Activated CD4-positive, alpha-beta memory T cell treated with anti-CD3 and anti-CD28 coated beads, Interleukin-2, amount 10 ng/mL, durations not matched to agents 7 days and 5 days (primary cell): ENCODE measurements at regions not wholly inside any gene's neighbourhood (a gene's known extent, or its start where the extent isn't known, plus 50 kb on each side); places are given as distances from the start of the nearest gene placed in this dataset.
"Not testable (repeated sequence)": the region's sequence is repeated elsewhere in the genome, so short reads cannot be mapped to it uniquely, and the experiment has no call there.

Experiments used
- CTCF ChIA-PET: fragments of 350-600 bp; sonication (Branson Sonifier 250); formaldehyde crosslinking; loops from one replicate; lab custom pipeline; 2021; ENCODE audit warnings: antibody characterized with exemption, inconsistent platforms; lab: Charles Lee
- POLR2A ChIA-PET: fragments of 350-600 bp; sonication (Branson Sonifier 250); formaldehyde crosslinking; loops from one replicate; lab custom pipeline; 2021; ENCODE audit warnings: antibody characterized with exemption; lab: Charles Lee
- DNase-seq: peaks from one replicate; pipeline ENCODE4 v3.0.0-alpha.2; 2020
- H3K27ac Mint-ChIP-seq: one replicate; pipeline ENCODE4 v1.8.0; 2021; ENCODE audit warnings: mild to moderate bottlenecking, mixed read lengths
- H3K27me3 Mint-ChIP-seq: one replicate; pipeline ENCODE4 v1.8.0; 2021; ENCODE audit warnings: mixed read lengths
- H3K36me3 Mint-ChIP-seq: one replicate; pipeline ENCODE4 v1.8.0; 2021; ENCODE audit warnings: low read depth, mixed read lengths
- H3K4me1 Mint-ChIP-seq: one replicate; pipeline ENCODE4 v1.8.0; 2021; ENCODE audit warnings: mixed read lengths
- H3K4me3 Mint-ChIP-seq: one replicate; pipeline ENCODE4 v1.8.0; 2021; ENCODE audit warnings: mild to moderate bottlenecking, mixed read lengths
- H3K9me3 Mint-ChIP-seq: one replicate; pipeline ENCODE4 v1.8.0; 2021; ENCODE audit warnings: mixed read lengths

DNA sequence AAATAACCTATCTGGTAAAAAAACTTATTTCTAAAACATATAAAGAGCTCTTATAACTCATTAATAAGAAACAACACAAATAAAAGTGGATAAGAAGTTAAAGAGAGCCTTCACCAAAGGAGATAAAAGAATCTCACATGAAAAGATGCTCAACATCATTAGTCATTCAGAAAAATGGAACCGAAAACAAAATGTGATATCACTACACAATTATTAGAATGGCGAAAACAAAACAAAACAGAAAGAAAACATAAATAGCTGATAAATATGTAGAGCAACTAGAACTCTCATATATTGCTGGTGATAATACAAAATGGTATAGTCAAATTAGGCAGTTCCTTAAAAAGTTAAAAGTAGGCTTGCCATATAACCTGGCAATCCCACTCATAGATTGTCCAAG, 1109.3 kb downstream of the PLA2G4A start:
- Mint-ChIP-seq H3K4me1 (no peaks in the 10 kb centered on the region), H3K9me3 (peaks cover 1% of the 10 kb centered on the region), H3K27me3 (no peaks in the 10 kb centered on the region), H3K27ac (no peak overlapping the region), H3K4me3 (no peak overlapping the region), H3K36me3 (no peaks in the 10 kb centered on the region)
- no peak for DNase-seq
- CTCF ChIA-PET = no interaction called here
- POLR2A ChIA-PET = no interaction called here

- Mint-ChIP-seq H3K27ac (no peak overlapping the region), H3K36me3 (no peaks in the 10 kb centered on the region), H3K4me1 (no peaks in the 10 kb centered on the region), H3K4me3 (no peak overlapping the region), H3K27me3 (no peaks in the 10 kb centered on the region), H3K9me3 (peaks cover 13% of the 10 kb centered on the region)
- ChIA-PET CTCF (no interaction called here), POLR2A (no interaction called here)
- DNase-seq = no peak
Observed at GRCh38 chr1:187942986-187943385, 1114.2 kb downstream of the PLA2G4A start.

- no peaks in the 10 kb centered on the region for H3K36me3 Mint-ChIP-seq
- H3K4me3 Mint-ChIP-seq = no peak overlapping the region
- no peak for DNase-seq
- CTCF ChIA-PET = no interaction called here
- H3K27ac Mint-ChIP-seq = no peak overlapping the region
- H3K9me3 Mint-ChIP-seq = peaks cover 13% of the 10 kb centered on the region
- H3K27me3 Mint-ChIP-seq = no peaks in the 10 kb centered on the region
- POLR2A ChIA-PET = no interaction called here
- no peaks in the 10 kb centered on the region for H3K4me1 Mint-ChIP-seq
Observed at GRCh38 chr1:187943606-187944403, 1115.1 kb downstream of the PLA2G4A start.

- H3K4me3 Mint-ChIP-seq, CTCF ChIA-PET, H3K4me1 Mint-ChIP-seq, H3K27me3 Mint-ChIP-seq, H3K36me3 Mint-ChIP-seq, H3K27ac Mint-ChIP-seq, POLR2A ChIA-PET, DNase-seq: not testable (repeated sequence)
- H3K9me3 Mint-ChIP-seq = peaks cover 22% of the 10 kb centered on the region
Observed at GRCh38 chr1:187946661-187947060, 1117.9 kb downstream of the PLA2G4A start.

DNA sequence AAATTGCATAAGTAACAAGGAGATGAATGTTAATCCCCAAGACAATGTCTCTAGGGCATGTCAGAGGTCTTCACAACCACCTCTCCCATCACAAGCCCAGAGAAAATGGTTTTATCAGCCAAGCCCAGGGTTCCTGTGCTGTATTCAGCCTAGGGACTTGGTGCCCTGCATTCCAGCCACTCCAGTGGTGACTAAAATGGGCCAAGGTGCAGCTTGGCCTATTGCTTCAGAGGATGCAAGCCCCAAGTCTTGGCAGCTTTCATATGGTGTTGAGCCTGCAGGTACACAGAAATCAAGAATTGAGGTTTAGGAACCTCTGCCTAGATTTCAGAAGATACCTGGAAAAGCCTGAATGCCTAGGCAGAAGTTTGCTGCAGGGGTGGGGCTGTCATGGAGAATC, 1118.6 kb downstream of the PLA2G4A start:
- DNase-seq = no peak
- peaks cover 22% of the 10 kb centered on the region for H3K9me3 Mint-ChIP-seq

DNA sequence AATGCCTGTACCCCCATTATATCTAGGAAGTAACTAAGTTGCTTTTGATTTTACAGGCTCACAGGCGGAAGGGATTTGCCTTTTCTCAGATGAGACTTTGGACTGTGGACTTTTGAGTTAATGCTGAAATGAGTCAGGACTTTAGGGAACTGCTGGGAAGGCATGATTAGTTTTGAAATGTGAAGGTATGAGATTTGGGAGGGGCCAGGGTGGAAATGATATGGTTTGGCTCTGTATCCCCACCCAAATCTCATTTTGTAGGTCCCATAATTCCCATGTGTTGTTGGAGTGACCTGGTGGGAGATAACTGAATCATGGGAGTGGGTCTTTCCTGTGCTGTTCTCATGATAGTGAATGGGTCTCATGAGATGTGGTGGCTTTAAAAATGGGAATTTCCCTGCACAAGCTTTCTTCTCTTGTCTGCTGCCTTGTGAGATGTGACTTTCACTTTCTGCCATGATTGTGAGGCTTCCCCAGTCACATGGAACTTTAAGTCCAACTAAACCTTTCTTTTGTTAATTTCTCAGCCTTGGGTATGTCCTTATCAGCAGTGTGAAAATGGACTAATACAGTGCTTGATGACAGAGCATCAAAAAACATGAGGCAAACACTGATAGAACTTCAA, 1119.5 kb downstream of the PLA2G4A start:
- no peaks in the 10 kb centered on the region for H3K27me3 Mint-ChIP-seq
- H3K9me3 Mint-ChIP-seq = peaks cover 20% of the 10 kb centered on the region
- H3K4me1 Mint-ChIP-seq = no peaks in the 10 kb centered on the region
- ChIA-PET POLR2A (no interaction called here), CTCF (no interaction called here)
- no peak overlapping the region for H3K4me3 Mint-ChIP-seq
- no peaks in the 10 kb centered on the region for H3K36me3 Mint-ChIP-seq
- no peak for DNase-seq
- no peak overlapping the region for H3K27ac Mint-ChIP-seq

More for the DNA sequence above, 1118.6 kb downstream of the PLA2G4A start:
- no peak overlapping the region for H3K27ac Mint-ChIP-seq
- H3K4me1 Mint-ChIP-seq = no peaks in the 10 kb centered on the region
- no peaks in the 10 kb centered on the region for H3K27me3 Mint-ChIP-seq
- H3K36me3 Mint-ChIP-seq = no peaks in the 10 kb centered on the region
- ChIA-PET POLR2A (no interaction called here), CTCF (no interaction called here)
- no peak overlapping the region for H3K4me3 Mint-ChIP-seq

DNA sequence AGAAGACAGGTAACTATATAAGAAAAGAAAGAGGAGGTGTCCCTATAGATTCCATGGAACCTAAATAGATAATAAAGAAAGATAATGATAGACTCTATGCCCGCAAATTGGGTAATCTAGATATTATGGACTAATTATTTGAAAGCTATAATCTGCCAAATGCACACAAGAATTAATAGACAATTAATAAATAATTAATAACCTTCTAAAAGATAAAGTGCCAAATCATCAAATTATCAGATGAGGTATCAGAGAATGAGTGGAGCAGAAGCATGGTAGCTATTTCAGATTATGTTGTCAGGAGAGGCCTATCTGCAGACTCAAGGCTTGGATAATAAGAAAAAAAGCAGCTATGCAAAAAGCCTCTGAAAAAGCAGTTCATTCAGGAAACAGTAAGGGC, 1120.8 kb downstream of the PLA2G4A start:
- CTCF ChIA-PET = no interaction called here
- no peaks in the 10 kb centered on the region for H3K36me3 Mint-ChIP-seq
- H3K27me3 Mint-ChIP-seq = no peaks in the 10 kb centered on the region

DNA sequence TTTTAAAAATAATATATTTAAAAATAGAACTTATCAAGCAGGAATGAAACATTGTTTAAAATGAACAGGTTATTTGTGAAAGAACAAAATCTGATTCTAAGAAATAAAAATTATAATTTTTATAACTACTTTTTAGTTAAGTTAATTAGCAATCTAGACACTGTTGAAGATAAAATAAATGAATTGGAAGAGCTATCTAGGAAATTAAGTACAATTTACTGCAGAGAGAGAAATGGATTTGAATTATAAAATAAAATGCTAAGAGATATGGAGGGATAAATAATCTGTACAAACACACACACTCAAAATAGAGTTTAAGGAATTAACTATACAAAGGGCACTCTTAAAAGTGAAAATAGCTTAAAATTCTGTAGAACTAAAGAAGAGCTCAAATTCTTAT, 1123.1 kb downstream of the PLA2G4A start:
- H3K27me3 Mint-ChIP-seq = no peaks in the 10 kb centered on the region
- H3K36me3 Mint-ChIP-seq = no peaks in the 10 kb centered on the region
- H3K9me3 Mint-ChIP-seq = peaks cover 16% of the 10 kb centered on the region
- no peaks in the 10 kb centered on the region for H3K4me1 Mint-ChIP-seq
- no peak for DNase-seq
- no peak overlapping the region for H3K4me3 Mint-ChIP-seq
- CTCF ChIA-PET = no interaction called here
- POLR2A ChIA-PET = no interaction called here
- H3K27ac Mint-ChIP-seq = no peak overlapping the region

More for the DNA sequence above, 1120.8 kb downstream of the PLA2G4A start:
- no peak for DNase-seq
- Mint-ChIP-seq H3K4me3 (no peak overlapping the region), H3K27ac (no peak overlapping the region), H3K4me1 (no peaks in the 10 kb centered on the region), H3K9me3 (peaks cover 17% of the 10 kb centered on the region)
- POLR2A ChIA-PET = no interaction called here

DNA sequence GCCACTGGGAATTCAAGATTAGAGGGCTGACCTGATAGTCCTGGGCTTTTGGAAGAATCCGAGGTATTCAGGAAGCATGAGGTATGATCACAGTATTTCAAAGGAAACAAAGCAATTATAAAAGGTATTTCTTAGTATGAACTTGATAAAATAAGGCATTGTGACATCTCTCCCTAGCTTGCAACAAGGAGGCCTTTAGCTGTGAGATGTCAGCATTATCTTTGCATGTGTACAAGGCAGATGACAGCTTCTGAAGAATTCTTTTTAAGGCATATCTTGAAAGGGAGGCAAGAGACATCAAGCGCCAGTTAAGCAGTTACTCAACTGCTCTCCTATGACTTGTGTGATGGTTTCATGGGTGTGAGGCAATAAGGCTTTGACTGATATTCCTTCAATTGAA, 1123.7 kb downstream of the PLA2G4A start:
- POLR2A ChIA-PET = no interaction called here
- no peaks in the 10 kb centered on the region for H3K36me3 Mint-ChIP-seq
- peaks cover 12% of the 10 kb centered on the region for H3K9me3 Mint-ChIP-seq
- H3K4me3 Mint-ChIP-seq = no peak overlapping the region
- no peaks in the 10 kb centered on the region for H3K27me3 Mint-ChIP-seq
- H3K27ac Mint-ChIP-seq = no peak overlapping the region
- CTCF ChIA-PET = no interaction called here
- DNase-seq = no peak
- no peaks in the 10 kb centered on the region for H3K4me1 Mint-ChIP-seq

GRCh38 chr1:187956975-187957374, 1128.2 kb downstream of the PLA2G4A start:
- H3K27me3 Mint-ChIP-seq = no peaks in the 10 kb centered on the region
- CTCF ChIA-PET = no interaction called here
- H3K4me1 Mint-ChIP-seq = no peaks in the 10 kb centered on the region
- POLR2A ChIA-PET = no interaction called here
- DNase-seq = no peak
- no peak overlapping the region for H3K27ac Mint-ChIP-seq
- H3K9me3 Mint-ChIP-seq = peaks cover 3% of the 10 kb centered on the region
- no peak overlapping the region for H3K4me3 Mint-ChIP-seq
- H3K36me3 Mint-ChIP-seq = no peaks in the 10 kb centered on the region

DNA sequence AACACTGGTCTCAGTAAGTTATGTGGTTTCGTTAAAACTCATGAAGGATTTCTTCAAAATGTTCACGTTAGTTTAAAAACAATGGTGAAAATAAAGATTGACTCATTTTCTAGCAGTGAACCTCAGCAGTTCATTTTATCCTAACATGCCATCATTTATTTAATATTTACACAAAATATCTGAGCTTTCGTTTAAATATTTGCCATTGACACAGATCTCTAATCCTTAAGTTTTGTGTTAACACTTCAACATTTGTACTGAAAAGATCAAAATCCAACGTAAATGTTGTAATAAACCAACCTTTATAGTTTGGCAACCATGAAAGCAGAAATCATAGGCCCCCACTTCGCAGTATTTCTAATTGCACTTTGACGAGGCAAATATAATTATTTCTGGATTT, 1129.5 kb downstream of the PLA2G4A start:
- Mint-ChIP-seq H3K9me3 (peaks cover 3% of the 10 kb centered on the region), H3K27me3 (no peaks in the 10 kb centered on the region), H3K36me3 (no peaks in the 10 kb centered on the region), H3K27ac (no peak overlapping the region), H3K4me3 (no peak overlapping the region), H3K4me1 (no peaks in the 10 kb centered on the region)
- DNase-seq = no peak
- ChIA-PET POLR2A (no interaction called here), CTCF (no interaction called here)

DNA sequence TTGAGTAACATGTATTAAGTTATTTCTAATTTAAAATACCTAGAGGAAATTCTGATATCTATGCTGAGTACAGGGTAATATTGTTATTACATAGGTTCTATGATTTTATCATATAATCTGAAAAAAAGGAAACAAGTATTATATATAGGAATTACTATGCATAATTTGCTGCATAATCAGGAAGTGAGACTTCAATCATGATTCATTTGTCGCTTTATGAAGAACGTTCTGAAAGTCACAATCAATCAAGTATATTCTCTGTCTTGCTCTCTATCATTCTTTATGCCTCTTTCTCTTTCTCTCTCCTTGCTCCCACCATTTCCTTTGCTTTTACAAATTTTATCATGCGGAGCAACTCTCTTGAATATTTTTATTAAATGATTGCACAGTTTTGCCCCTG, 1130.3 kb downstream of the PLA2G4A start:
- Mint-ChIP-seq H3K9me3 (peaks cover 3% of the 10 kb centered on the region), H3K27me3 (no peaks in the 10 kb centered on the region), H3K27ac (no peak overlapping the region), H3K4me3 (no peak overlapping the region), H3K36me3 (no peaks in the 10 kb centered on the region), H3K4me1 (no peaks in the 10 kb centered on the region)
- CTCF ChIA-PET = no interaction called here
- POLR2A ChIA-PET = no interaction called here
- no peak for DNase-seq

DNA sequence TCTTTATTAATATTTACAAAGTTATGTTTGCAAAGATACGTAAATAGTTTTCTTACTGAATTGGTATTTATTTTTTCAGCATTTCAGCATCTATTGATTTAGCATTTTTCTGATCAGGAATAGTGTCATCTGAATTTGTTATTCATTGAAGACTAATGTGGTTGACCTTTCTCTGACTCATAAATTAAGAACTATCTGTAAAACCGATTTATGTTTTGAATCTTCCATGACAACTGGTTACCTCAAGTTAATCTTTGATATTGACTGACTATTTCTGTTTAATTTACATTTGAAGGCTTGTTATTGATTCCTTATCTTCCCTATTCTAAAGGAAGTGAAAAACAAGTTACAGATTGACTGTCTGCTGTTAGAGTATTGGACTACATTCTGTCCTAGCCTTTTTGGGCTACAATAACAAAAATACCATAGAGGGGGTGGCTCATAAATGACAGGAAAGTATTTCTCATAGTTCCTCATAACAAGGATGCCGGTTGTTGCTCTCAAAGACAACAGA, 1131.4 kb downstream of the PLA2G4A start:
- H3K4me1 Mint-ChIP-seq = no peaks in the 10 kb centered on the region
- H3K27me3 Mint-ChIP-seq = no peaks in the 10 kb centered on the region
- no peak overlapping the region for H3K27ac Mint-ChIP-seq
- peaks cover 3% of the 10 kb centered on the region for H3K9me3 Mint-ChIP-seq
- no peak for DNase-seq
- H3K36me3 Mint-ChIP-seq = no peaks in the 10 kb centered on the region
- no peak overlapping the region for H3K4me3 Mint-ChIP-seq
- ChIA-PET POLR2A (no interaction called here), CTCF (no interaction called here)

DNA sequence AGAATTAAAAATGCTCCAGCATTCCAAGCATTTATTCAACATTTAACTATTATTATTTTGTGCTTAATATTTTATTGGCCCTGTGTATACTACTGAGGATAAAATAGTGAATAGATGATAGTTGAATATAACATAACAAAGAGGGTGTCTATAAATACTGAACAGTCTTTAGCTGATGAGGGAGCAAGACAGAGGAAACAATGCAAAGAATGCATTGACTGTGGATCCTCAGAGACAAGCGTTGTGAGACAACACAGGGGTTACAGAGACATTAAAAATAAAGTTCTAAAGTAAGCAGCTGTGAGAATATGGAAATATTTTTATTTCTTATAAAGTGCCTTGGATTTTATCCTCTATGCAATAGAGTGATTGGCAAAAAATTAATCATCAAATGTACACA, 1133.1 kb downstream of the PLA2G4A start:
- DNase-seq = no peak
- ChIA-PET POLR2A (no interaction called here), CTCF (no interaction called here)
- no peaks in the 10 kb centered on the region for H3K36me3 Mint-ChIP-seq
- H3K9me3 Mint-ChIP-seq = no peaks in the 10 kb centered on the region
- no peak overlapping the region for H3K27ac Mint-ChIP-seq
- no peaks in the 10 kb centered on the region for H3K4me1 Mint-ChIP-seq
- no peaks in the 10 kb centered on the region for H3K27me3 Mint-ChIP-seq
- H3K4me3 Mint-ChIP-seq = no peak overlapping the region
